ENCODE measurements at regions not wholly inside any gene's neighbourhood (a gene's known extent, or its start where the extent isn't known, plus 50 kb on each side); places are given as distances from the start of the nearest gene placed in this dataset.
"Not testable (repeated sequence)": the region's sequence is repeated elsewhere in the genome, so short reads cannot be mapped to it uniquely, and the experiment has no call there.

- H3K79me2 ChIP-seq (ENCODE audit: control insufficient read depth in 1 of 2, insufficient read depth in 2 of 2, low read length in 2 of 2); H3K23ac ChIP-seq (ENCODE audit: insufficient read length); H3K9me3 ChIP-seq (ENCODE audit: insufficient read depth in 2 of 2, low read depth in 1 of 2, low read length in 1 of 2); H3K14ac ChIP-seq (ENCODE audit: insufficient read length); H3K4ac ChIP-seq (replicated peaks; ENCODE audit: insufficient read length, low read depth, low read length); H2BK20ac ChIP-seq (ENCODE audit: low read length); H4K91ac ChIP-seq (replicated peaks; ENCODE audit: insufficient read length, low read length); H3K9ac ChIP-seq (replicated peaks in 1 of 4; ENCODE audit: extremely low read depth in 1 of 4, low read depth in 3 of 4, low read length in 3 of 4); H3K56ac ChIP-seq (replicated peaks; ENCODE audit: insufficient read length, low read depth, low read length); H2BK120ac ChIP-seq (replicated peaks; ENCODE audit: low read depth, low read length); H3K23me2 ChIP-seq (ENCODE audit: low read depth, low read length); POLR2A ChIA-PET (ENCODE audit: partially characterized antibody); H2BK15ac ChIP-seq (ENCODE audit: low read length); DNase-seq (ENCODE audit: low read depth in 1 of 2, low spot score in 2 of 2); H4K5ac ChIP-seq (ENCODE audit: insufficient read length, low read depth, low read length); H3K79me1 ChIP-seq (ENCODE audit: low read depth, low read length); H3K4me2 ChIP-seq (ENCODE audit: insufficient read depth in 1 of 2, low read depth in 2 of 2, low read length in 2 of 2); H3K4me1 ChIP-seq (replicated peaks in 1 of 4; ENCODE audit: control insufficient read depth in 3 of 4, insufficient read depth in 4 of 4, low read length in 3 of 4); H3K18ac ChIP-seq (ENCODE audit: extremely low read depth, low read length); H4K8ac ChIP-seq (ENCODE audit: extremely low read depth, insufficient read depth, low read length); H3K4me3 ChIP-seq (ENCODE audit: extremely low read depth in 1 of 4, insufficient read depth in 2 of 4, low read depth in 3 of 4, low read length in 4 of 4); FAIRE-seq; H4K20me1 ChIP-seq (replicated peaks in 1 of 2; ENCODE audit: control insufficient read depth in 1 of 2, insufficient read depth in 2 of 2, low read length in 2 of 2); H2AK5ac ChIP-seq (ENCODE audit: low read depth, low read length); H3K36me3 ChIP-seq (ENCODE audit: control insufficient read depth in 2 of 4, insufficient read depth in 4 of 4, low read length in 3 of 4); H2BK12ac ChIP-seq (ENCODE audit: low read depth, low read length); H3K27me3 ChIP-seq (replicated peaks in 1 of 4; ENCODE audit: control insufficient read depth in 3 of 4, extremely low read depth in 1 of 4, insufficient read depth in 3 of 4, low read length in 3 of 4); H2BK5ac ChIP-seq (ENCODE audit: low read depth, low read length); CTCF ChIA-PET (ENCODE audit: partially characterized antibody); H2AFZ ChIP-seq (ENCODE audit: low read length); H3K27ac ChIP-seq (ENCODE audit: low read depth, low read length): not testable (repeated sequence)
- 89% methylated on average over 3 of the region's 6 CpGs; no CpG with 5 or more reads in 1 of the 2 experiments for WGBS, 2 experiments (ENCODE audit: extremely low coverage in 1 of 2, insufficient coverage in 1 of 2, insufficient read length in 1 of 2, insufficient replicate concordance in 2 of 2, low coverage in 1 of 2, low lambda C conversion rate in 2 of 2, missing lambda C conversion rate in 1 of 2)
Measured at GRCh38 chr1:243061965-243062364, 193.1 kb downstream of the CEP170 start.

- H3K27ac ChIP-seq (ENCODE audit: low read depth, low read length); H3K14ac ChIP-seq (ENCODE audit: insufficient read length); H3K9me3 ChIP-seq (ENCODE audit: insufficient read depth in 2 of 2, low read depth in 1 of 2, low read length in 1 of 2); H3K9ac ChIP-seq (replicated peaks in 1 of 4; ENCODE audit: extremely low read depth in 1 of 4, low read depth in 3 of 4, low read length in 3 of 4); H3K23me2 ChIP-seq (ENCODE audit: low read depth, low read length); H3K79me2 ChIP-seq (ENCODE audit: control insufficient read depth in 1 of 2, insufficient read depth in 2 of 2, low read length in 2 of 2); H3K79me1 ChIP-seq (ENCODE audit: low read depth, low read length); POLR2A ChIA-PET (ENCODE audit: partially characterized antibody); H3K23ac ChIP-seq (ENCODE audit: insufficient read length); H4K8ac ChIP-seq (ENCODE audit: extremely low read depth, insufficient read depth, low read length); H4K5ac ChIP-seq (ENCODE audit: insufficient read length, low read depth, low read length); H2BK20ac ChIP-seq (ENCODE audit: low read length); H3K27me3 ChIP-seq (replicated peaks in 1 of 4; ENCODE audit: control insufficient read depth in 3 of 4, extremely low read depth in 1 of 4, insufficient read depth in 3 of 4, low read length in 3 of 4); H3K18ac ChIP-seq (ENCODE audit: extremely low read depth, low read length); H2BK120ac ChIP-seq (replicated peaks; ENCODE audit: low read depth, low read length); H4K91ac ChIP-seq (replicated peaks; ENCODE audit: insufficient read length, low read length); H3K36me3 ChIP-seq (ENCODE audit: control insufficient read depth in 2 of 4, insufficient read depth in 4 of 4, low read length in 3 of 4); H2AFZ ChIP-seq (ENCODE audit: low read length); H3K4me2 ChIP-seq (ENCODE audit: insufficient read depth in 1 of 2, low read depth in 2 of 2, low read length in 2 of 2); H3K4me3 ChIP-seq (ENCODE audit: extremely low read depth in 1 of 4, insufficient read depth in 2 of 4, low read depth in 3 of 4, low read length in 4 of 4); H2BK15ac ChIP-seq (ENCODE audit: low read length); H4K20me1 ChIP-seq (replicated peaks in 1 of 2; ENCODE audit: control insufficient read depth in 1 of 2, insufficient read depth in 2 of 2, low read length in 2 of 2); H3K4me1 ChIP-seq (replicated peaks in 1 of 4; ENCODE audit: control insufficient read depth in 3 of 4, insufficient read depth in 4 of 4, low read length in 3 of 4); FAIRE-seq; H2BK12ac ChIP-seq (ENCODE audit: low read depth, low read length); H2AK5ac ChIP-seq (ENCODE audit: low read depth, low read length); H3K56ac ChIP-seq (replicated peaks; ENCODE audit: insufficient read length, low read depth, low read length); H2BK5ac ChIP-seq (ENCODE audit: low read depth, low read length); DNase-seq (ENCODE audit: low read depth in 1 of 2, low spot score in 2 of 2); H3K4ac ChIP-seq (replicated peaks; ENCODE audit: insufficient read length, low read depth, low read length): not testable (repeated sequence)
- 81% methylated on average over 6 of the region's 22 CpGs; no CpG with 5 or more reads in 1 of the 2 experiments for WGBS, 2 experiments (ENCODE audit: extremely low coverage in 1 of 2, insufficient coverage in 1 of 2, insufficient read length in 1 of 2, insufficient replicate concordance in 2 of 2, low coverage in 1 of 2, low lambda C conversion rate in 2 of 2, missing lambda C conversion rate in 1 of 2)
- CTCF ChIA-PET (ENCODE audit: partially characterized antibody), result interaction anchor here (0.7 to 1.4 kb wide), 2 partner anchors 695 to 884 kb away, joined by 3 to 4 read pairs; no protein-coding TSS in a partner anchor
Measured at GRCh38 chr1:243055510-243055909, 199.6 kb downstream of the CEP170 start.
